ENCODE measurements at regions not wholly inside any gene's neighbourhood (a gene's known extent, or its start where the extent isn't known, plus 50 kb on each side); places are given as distances from the start of the nearest gene placed in this dataset.
"Not testable (repeated sequence)": the region's sequence is repeated elsewhere in the genome, so short reads cannot be mapped to it uniquely, and the experiment has no call there.

- DNase-seq, result not testable (repeated sequence)
These were observed 563.2 kb downstream of the TUBA3C start for GRCh38 chr13:18618442-18618841.

- DNase-seq, result not testable (repeated sequence)
These were observed 571.1 kb downstream of the TUBA3C start for GRCh38 chr13:18610476-18610875.

- DNase-seq, result not testable (repeated sequence)
These were observed 572.3 kb downstream of the TUBA3C start for GRCh38 chr13:18609371-18609770.

- not testable (repeated sequence) for DNase-seq
These were observed 572.8 kb downstream of the TUBA3C start for GRCh38 chr13:18608851-18609250.

GRCh38 chr13:18600366-18600765 is 581.3 kb downstream of the TUBA3C start:
- DNase-seq, result not testable (repeated sequence)

- DNase-seq, result not testable (repeated sequence)
These were observed 581.8 kb downstream of the TUBA3C start for GRCh38 chr13:18599791-18600211.

GRCh38 chr13:18598543-18598942 is 583.1 kb downstream of the TUBA3C start:
- not testable (repeated sequence) for DNase-seq

GRCh38 chr13:18597940-18598339 is 583.7 kb downstream of the TUBA3C start:
- not testable (repeated sequence) for DNase-seq

GRCh38 chr13:18577103-18577502 is 604.5 kb downstream of the TUBA3C start:
- DNase-seq, result not testable (repeated sequence)

- DNase-seq, result not testable (repeated sequence)
These were observed 613.7 kb downstream of the TUBA3C start for GRCh38 chr13:18567890-18568289.

All from activated gamma-delta T cell (primary cell).